ENCODE measurements at regions not wholly inside any gene's neighbourhood (a gene's known extent, or its start where the extent isn't known, plus 50 kb on each side); places are given as distances from the start of the nearest gene placed in this dataset.

DNA sequence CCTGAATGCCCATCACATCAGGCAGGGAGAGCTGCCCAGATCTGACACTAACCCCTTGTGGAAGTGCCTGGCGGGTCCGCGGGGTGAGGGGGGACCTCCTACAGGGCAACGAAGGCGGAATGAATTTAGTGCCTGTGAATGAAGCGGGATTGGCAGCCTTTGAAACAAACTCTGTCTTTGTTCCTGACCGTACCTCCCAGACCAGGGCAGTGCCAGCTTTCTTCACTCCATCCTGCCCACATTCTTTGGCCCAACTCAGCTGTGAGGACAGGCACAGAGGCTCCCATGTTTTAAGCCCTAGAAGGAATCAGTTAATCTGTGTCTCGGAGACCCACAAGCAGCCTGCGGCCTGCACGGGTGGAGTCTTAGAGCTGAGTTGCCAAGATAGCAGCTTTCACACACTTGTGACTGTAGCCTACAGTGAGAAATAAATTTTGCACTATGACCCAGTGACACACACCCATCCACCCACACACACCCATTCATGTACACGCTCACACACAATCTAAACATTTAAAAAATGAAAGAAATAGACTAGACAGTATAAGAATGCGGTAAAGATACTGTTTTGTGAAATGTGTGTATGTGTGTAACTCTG, 60.1 kb upstream of the USP24 start:
- no peaks in the 10 kb centered on the region for H4K20me1 ChIP-seq (ENCODE audit: control insufficient read depth, insufficient read depth)
- DNase-seq (ENCODE audit: low read depth, low spot score) (no peak), ATAC-seq (no peak), FAIRE-seq (no peak)
- no TSS peak for BruUV-seq (replicated peaks)
- H3K9me3 ChIP-seq (replicated peaks; ENCODE audit: control insufficient read depth, insufficient read depth, low read length) = no peaks in the 10 kb centered on the region
- in situ Hi-C loops (cut with MboI) (loop anchor here (5.0 kb wide), 1 partner anchor 133 kb away; no protein-coding TSS in a partner anchor), intact Hi-C loops (cut with micrococcal nuclease; ENCODE audit: unreplicated experiment) (no loop called here)
- ChIA-PET CTCF (interaction anchor here (0.6 to 11.8 kb wide), 5 partner anchors 11 to 941 kb away, joined by 3 to 230 read pairs (median 3); no protein-coding TSS in a partner anchor), SMC1A (ENCODE audit: uncharacterized antibody, unreplicated experiment) (interaction anchor here (1.6 kb wide), 1 partner anchor 20 kb away, joined by 4 read pairs; no protein-coding TSS in a partner anchor), RAD21 (ENCODE audit: unreplicated experiment) (interaction anchor here (1.2 kb wide), 1 partner anchor 135 kb away, joined by 3 read pairs; no protein-coding TSS in a partner anchor), POLR2A (no interaction called here)
- TF ChIP-seq E2F8 (IDR thresholded peaks at IDR 0.05; ENCODE audit: low read depth, partially characterized antibody) (no peak), FOS (IDR thresholded peaks at IDR 0.05; ENCODE audit: borderline replicate concordance, extremely low read depth, insufficient read length) (no peak), BACH1 (IDR thresholded peaks at IDR 0.05; ENCODE audit: borderline replicate concordance) (no peak)
- TF ChIP-seq, protein P1, sequence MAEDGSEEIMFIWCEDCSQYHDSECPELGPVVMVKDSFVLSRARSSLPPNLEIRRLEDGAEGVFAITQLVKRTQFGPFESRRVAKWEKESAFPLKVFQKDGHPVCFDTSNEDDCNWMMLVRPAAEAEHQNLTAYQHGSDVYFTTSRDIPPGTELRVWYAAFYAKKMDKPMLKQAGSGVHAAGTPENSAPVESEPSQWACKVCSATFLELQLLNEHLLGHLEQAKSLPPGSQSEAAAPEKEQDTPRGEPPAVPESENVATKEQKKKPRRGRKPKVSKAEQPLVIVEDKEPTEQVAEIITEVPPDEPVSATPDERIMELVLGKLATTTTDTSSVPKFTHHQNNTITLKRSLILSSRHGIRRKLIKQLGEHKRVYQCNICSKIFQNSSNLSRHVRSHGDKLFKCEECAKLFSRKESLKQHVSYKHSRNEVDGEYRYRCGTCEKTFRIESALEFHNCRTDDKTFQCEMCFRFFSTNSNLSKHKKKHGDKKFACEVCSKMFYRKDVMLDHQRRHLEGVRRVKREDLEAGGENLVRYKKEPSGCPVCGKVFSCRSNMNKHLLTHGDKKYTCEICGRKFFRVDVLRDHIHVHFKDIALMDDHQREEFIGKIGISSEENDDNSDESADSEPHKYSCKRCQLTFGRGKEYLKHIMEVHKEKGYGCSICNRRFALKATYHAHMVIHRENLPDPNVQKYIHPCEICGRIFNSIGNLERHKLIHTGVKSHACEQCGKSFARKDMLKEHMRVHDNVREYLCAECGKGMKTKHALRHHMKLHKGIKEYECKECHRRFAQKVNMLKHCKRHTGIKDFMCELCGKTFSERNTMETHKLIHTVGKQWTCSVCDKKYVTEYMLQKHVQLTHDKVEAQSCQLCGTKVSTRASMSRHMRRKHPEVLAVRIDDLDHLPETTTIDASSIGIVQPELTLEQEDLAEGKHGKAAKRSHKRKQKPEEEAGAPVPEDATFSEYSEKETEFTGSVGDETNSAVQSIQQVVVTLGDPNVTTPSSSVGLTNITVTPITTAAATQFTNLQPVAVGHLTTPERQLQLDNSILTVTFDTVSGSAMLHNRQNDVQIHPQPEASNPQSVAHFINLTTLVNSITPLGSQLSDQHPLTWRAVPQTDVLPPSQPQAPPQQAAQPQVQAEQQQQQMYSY (CRISPR knock-in tag; IDR thresholded peaks at IDR 0.05) = no peak
- H3K4me3 ChIP-seq = no peak overlapping the region
- no peak overlapping the region for H3K9ac ChIP-seq (ENCODE audit: control insufficient read depth, insufficient read depth, low read length)
- WGBS (ENCODE audit: insufficient coverage, insufficient replicate concordance, low lambda C conversion rate, missing lambda C conversion rate) = 81% methylated on average over 12 of the region's 12 CpGs
- H2AFZ ChIP-seq (ENCODE audit: control insufficient read depth, low read depth, low read length) = no peak overlapping the region
- no peaks in the 10 kb centered on the region for H3K36me3 ChIP-seq (ENCODE audit: control insufficient read depth in 2 of 2, insufficient read depth in 2 of 2, low read length in 1 of 2)
- peaks cover 9% of the 10 kb centered on the region; the same call in 1 of the 2 replicates for H3K4me1 ChIP-seq (ENCODE audit: control insufficient read depth, insufficient read depth, low read length)
- H3K4me2 ChIP-seq (ENCODE audit: control insufficient read depth, insufficient read depth) = no peak overlapping the region
- H3K27ac ChIP-seq (ENCODE audit: control insufficient read depth, insufficient read depth) = no peak overlapping the region
- H3K79me2 ChIP-seq (ENCODE audit: control insufficient read depth, insufficient read depth, low read length) = no peaks in the 10 kb centered on the region
- no peaks in the 10 kb centered on the region for H3K27me3 ChIP-seq (replicated peaks in 1 of 2; ENCODE audit: control insufficient read depth in 2 of 2, insufficient read depth in 2 of 2, low read length in 1 of 2)
